ENCODE measurements at regions not wholly inside any gene's neighbourhood (a gene's known extent, or its start where the extent isn't known, plus 50 kb on each side); places are given as distances from the start of the nearest gene placed in this dataset.

GRCh38 chr6:109221543-109222195, 126.4 kb downstream of the CEP57L1 start:
- Histone ChIP-seq H3K9ac (ENCODE audit: low read depth, low read length) (no peak overlapping the region), H3K4me1 (ENCODE audit: insufficient read depth, low read length) (no peaks in the 10 kb centered on the region; the same call in 1 of the 2 replicates), H3K27ac (ENCODE audit: low read length) (no peak overlapping the region), H3K36me3 (ENCODE audit: insufficient read depth, low read depth, low read length) (no peaks in the 10 kb centered on the region), H3K9me3 (ENCODE audit: insufficient read depth, low read depth, low read length) (no peaks in the 10 kb centered on the region), H3K4me3 (ENCODE audit: low read length) (no peak overlapping the region), H3K27me3 (ENCODE audit: insufficient read depth, low read length) (no peaks in the 10 kb centered on the region)

Measured in iPS-20b (cell line).